A204.1 (cell line): ENCODE measurements at regions not wholly inside any gene's neighbourhood (a gene's known extent, or its start where the extent isn't known, plus 50 kb on each side); places are given as distances from the start of the nearest gene placed in this dataset.
A peak's percentile ranks its signal among the peaks of the same experiment; 100 is the strongest.
"Not testable (repeated sequence)": the region's sequence is repeated elsewhere in the genome, so short reads cannot be mapped to it uniquely, and the experiment has no call there.

Experiments used
- FAIRE-seq: peaks from 2 replicates; lab custom pipeline; 2012; peaks lifted over from hg19 to GRCh38; lab: Jason Lieb, UNC

DNA sequence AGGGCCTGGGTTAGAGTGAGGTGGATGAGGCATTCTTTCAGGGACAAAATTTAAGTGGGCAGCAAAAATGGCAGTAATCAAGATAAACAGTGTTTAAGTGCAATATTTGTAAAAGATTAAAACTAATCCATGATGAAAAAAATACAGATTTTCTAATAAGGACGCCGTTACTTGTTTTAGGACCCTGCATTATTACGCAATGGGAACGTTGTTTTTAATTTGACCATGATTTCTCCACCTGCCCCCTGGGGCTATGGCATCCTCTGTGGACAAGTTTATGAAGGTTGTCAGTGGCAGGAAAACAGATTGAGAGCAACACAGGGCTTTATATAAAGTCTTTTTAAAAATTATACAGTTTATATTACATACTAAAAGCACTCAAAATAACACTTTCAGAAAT is 380.6 kb upstream of the PHF14 start:
- no peak for FAIRE-seq

DNA sequence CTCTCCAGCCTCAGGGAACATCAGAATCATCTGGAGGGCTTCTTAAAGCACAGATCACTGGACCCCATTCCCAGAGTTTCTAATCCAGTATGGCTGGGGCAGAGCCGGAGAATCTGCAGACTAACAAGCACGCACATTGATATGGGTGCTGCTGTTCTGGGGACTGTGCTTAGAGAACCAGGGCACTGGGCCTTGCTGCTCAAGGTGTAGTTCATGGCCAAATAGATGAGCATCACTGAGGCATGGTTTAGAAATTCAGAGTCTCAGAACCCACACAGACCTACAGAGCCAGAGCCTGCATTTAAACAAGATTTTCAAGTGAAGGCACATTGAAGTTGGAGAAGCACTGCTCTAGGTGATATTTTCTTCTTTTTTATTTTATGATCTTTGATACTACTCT is 376.8 kb upstream of the PHF14 start:
- no peak for FAIRE-seq

DNA sequence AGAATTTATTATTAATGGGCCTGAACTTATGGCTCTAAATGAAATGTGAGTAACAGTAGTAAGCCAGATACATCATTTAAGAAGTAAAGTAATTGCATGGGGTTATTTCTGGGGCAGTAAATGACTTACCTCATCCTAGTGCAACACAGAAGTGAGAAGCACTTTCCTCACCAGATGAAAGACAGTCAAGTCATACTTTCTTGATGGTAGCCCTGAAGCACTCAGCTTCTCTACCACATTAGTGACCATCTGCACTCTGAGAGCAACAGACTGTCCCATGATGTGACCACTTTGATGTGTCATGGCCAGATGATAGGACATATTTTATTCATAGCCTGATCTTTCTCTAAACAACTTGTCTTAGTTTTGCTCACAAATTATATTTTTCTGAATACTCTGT is 369.5 kb upstream of the PHF14 start:
- no peak for FAIRE-seq

DNA sequence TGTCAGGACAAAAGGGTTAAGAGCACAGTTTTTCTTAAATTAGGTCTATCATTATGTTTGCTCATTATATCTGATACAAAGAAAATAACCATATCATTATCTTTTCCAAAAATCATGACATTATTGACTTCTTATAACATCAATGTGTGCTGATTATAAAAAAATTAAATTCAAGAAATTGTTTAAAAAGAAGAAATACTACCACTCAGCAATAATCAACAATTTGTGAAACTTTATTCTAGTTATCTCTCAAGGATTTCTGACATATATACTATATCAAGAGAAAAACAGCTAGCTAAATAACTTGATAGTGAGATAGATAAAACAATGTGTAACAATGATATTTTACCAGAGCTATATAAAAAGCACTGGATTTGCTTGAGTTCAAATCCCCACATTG is 360.7 kb upstream of the PHF14 start:
- peak; percentile 9 for FAIRE-seq

DNA sequence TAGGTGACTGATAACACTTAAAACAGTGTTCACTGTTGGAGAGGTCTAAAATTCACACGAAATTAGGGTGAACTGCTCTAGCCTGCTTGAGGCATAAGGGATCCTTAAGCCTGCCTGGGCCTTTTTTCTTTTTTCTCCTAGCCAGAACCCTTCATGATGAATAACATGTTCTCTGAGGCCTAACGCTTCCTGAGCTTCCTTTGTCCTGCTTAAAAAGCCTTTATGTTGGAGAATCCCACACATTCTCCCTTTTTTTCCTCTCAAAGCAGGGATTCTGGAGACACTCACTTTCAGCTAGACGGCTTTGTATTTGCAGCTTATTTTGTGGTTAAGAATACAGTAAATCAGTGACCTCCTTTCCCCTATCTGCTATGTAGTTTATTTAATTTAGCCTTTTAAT is 354.7 kb upstream of the PHF14 start:
- no peak for FAIRE-seq

DNA sequence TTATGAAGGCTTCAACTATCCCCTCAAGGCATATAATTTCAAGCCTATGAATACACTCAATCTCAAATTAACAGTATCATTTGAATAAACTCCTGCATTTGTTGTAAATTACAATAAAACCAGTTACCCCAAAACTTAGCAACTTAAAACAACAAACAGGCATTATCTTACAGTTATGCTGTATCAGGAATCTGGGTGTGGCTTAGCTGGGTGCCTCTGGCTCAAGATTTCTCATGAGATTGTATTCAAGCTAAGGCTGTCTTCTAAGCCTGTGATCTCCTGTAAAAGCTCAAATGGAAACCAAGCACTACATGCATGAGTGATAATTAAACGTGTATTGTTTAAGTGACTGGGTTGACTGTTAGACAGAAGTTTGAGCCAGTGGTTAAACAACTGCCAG is 341.0 kb upstream of the PHF14 start:
- no peak for FAIRE-seq

DNA sequence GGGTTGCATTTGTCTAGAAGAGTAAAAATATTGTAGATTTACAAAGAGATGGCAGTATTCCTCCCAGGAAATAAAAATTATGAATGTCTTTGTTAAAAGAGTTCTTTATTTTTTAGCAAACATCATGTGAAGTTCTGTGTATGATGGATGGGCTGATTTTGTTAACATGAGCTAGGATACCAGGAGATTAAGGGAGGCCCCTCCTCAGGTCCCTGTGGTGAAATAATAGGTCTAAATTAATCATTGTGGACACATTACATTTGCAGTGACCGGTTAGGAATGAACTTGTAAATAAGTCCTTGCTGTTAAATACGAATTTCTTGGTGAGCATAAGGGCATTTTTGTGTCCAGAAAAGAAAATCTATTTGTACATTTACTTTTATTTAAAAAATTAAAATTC is 339.4 kb upstream of the PHF14 start:
- FAIRE-seq = no peak

DNA sequence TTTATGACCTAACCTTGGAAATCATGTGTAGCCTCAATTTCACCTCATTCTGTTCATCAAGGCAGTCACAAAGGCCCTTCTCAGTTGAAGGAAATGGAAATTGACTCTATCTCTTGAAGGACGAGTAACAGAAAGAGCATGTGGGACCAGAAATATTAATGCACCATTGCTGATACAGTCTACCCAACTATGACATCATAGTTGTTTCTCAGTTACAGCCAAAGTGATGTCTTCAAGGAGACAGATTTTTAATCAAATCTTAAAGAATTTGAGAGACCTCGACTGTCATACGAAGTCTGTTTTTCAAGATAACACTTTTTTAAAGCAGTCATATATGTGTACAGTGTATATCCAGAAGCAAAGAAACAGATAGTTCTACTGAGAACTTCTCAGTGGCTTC is 335.7 kb upstream of the PHF14 start:
- no peak for FAIRE-seq

DNA sequence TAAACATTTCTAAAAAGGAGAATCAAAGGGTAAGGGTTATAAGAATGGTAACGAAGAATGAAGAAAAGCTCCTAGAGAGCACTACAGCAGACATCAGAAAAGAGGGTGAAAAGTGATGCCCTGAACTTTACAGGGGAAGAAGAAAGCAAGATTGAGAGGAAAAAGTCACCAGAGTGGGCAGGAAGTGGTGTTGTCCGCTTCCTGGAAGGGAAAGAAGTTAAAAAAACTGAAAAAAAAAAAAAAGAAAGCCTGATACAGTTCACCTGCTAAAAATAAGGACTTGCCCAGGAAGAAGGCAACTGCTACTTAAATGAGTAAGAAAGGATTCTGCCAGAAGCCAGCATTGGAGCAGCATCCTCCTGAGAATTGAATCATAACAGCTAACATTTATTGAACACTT is 330.1 kb upstream of the PHF14 start:
- FAIRE-seq = no peak

DNA sequence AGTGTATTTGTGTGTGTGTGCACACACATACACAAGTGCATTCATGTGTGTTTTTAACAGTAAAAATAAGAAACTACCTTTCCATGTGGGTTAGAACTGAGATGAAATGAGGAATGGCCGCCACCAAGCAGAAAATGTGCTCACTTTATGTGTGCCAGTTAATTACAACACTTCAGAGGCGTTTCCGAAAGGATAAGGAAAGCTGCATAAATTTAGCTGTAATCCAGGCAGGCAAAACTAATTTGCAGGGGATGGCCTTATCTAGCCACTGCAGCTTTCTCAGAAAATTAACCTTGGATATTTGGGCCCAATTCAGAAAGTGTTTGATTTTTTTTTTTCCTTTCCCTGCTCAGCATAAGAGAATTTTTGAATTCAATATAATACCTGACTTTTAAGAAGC is 328.8 kb upstream of the PHF14 start:
- no peak for FAIRE-seq

DNA sequence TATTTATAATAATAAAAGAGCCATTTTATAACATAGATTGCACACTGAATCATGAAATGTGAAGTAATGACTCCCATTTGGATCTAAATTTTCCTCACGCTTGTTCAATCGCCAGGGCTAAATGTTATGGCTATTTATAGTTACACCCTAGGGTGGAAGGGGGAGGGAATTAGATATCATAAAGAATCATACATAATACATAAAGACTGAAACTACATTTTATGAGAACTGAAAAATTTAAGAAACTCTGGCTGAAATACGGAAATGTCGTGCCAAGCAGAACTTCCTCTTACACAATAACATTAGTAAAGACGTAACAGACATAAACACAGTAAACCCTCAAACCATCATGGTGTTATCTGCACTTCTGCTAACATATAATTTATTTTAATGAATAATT is 327.5 kb upstream of the PHF14 start:
- no peak for FAIRE-seq

DNA sequence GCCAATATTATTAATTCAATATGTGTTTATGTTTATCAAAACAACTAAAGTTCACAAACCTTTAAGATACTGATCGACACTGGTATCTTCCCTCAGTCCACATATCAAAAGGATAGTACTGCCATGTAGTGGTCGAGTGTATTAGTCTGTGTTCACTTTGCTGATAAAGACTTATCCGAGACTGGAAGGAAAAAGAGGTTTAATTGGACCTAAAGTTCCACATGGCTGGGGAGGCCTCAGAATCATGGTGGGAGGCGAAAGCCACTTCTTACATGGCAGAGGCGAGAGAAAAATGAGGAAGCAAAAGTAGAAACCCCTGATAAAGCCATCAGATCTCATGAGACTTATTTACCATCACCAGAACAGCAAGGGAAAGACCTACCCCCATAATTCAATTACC is 325.4 kb upstream of the PHF14 start:
- no peak for FAIRE-seq

DNA sequence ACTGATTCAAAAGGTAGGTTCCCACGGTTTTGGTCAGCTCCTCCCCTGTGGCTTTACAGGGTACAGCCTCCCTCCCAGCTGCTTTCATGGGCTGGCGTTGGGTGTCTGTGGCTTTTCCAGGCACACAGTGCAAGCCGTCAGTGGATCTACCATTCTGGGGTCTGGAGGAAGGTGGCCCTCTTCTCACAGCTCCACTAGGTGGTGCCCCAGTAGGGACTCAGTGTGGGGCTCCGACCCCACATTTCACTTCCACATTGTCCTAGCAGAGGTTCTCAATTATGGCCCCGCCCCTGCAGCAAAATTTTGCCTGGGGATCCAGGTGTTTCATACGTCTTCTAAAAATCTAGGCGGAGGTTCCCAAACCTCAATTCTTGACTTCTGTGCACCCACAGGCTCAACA is 324.6 kb upstream of the PHF14 start:
- FAIRE-seq = not testable (repeated sequence)

DNA sequence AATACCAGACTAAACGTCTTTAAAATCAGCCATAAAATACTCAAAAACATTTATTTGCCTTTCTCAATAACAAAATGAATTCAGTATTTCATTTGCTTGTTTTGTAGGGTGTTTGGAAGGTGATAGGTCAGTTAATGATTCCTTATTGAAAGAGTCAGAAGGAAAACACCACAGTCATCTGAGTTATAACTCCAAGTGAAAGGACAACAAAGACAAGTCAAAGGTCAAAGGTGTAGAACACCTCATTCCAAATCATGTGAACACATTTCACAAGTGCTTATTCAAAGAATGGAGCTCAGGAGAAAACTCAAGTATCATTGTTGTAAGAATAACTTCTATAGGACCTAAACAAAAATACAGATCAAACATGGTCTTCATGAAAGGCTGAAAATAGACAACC is 318.6 kb upstream of the PHF14 start:
- FAIRE-seq = no peak

DNA sequence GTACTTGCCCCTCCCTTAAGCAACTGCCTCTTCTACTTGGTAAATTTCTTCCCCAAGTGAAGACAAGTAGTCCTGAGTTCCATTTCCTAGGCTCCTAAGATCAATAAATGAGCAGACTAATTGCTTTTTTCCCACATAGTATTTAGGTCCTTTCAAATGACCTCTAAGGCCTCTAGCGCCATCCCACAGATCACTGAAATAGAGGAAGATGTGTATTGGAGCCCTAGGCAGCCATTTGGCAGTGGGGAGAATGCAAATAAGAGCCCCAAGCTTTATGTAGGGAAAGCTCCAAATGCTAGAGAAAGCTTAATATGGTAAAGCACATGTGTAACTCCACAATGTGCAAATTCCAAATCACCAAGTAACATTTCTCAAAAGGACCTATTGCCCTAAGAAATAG is 316.5 kb upstream of the PHF14 start:
- FAIRE-seq = no peak

DNA sequence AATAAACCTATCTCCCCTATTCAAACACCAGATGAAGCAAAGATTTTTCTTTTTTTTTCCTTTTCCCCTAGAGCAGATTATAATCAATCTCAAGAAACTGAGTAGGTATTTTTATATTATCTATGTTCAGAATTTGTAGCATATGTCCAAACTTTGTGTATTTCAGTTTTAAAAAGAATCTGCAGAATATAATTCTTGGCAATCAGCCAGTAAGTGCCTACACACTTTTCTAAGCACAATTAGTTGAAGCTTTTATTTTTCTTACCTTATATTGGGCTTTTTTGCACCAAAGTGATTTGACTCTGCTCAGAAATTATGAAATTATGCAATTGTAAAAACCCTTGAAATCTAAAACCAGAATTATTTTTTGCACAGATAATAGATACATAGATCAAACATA is 315.8 kb upstream of the PHF14 start:
- no peak for FAIRE-seq

DNA sequence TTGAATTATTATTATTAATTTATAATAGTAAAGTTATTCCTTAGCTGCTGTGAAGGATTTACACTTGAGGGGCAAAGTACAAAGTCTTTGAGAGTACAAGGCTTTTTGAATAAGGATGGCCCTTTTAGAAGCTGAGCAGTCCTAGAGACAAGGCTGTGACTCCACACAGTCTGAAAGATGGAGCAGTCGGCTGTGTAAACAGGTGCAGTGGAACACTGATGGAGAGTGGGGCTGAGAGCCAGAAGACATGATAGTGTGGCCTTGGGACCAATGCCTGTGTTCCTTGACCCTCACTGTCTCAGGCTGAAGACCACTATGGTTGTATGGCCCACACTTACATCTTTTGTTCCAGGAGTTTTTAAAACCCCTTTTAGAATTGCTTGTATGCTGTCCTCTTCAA is 311.2 kb upstream of the PHF14 start:
- no peak for FAIRE-seq

DNA sequence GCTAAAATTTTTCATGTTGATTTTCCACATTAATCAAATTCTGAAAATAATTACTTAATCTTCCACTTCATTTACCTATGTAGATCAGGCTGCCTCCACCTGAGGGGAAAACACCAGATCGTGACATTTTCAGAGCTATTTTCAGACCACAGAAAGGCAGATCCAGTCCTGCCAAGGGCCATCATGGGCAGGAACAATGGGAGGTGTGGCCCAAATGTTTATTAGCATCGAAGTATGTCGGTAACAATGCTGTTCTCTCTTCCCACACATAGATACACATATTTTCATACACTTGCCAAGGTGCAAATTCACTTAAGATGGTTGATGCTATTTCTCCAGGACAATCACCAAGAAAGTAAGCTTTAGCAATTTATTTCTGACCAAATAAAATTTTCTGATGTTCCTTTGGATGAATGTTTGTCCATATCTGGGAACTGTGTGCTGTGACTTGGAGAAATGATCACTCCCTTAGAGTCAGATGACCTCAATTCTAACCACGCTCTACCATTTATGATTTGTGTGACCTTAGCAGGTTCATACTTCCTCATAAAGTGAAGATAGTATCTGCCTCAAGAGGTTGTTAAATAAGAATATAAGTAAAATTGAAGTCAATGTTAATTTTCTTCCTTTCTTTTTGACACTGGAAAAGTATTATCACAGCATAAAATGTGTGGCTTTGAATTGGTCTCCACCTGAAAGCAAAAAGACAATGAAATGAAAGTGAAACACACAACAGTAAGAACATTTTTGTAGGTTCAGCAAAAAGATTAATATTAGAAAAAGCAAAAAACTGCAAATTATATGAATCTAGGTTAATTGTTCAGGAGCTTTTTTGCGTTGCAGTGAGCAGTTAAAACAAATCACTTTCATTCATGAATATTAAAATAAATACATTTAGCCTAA is 310.4 kb upstream of the PHF14 start:
- FAIRE-seq = no peak

DNA sequence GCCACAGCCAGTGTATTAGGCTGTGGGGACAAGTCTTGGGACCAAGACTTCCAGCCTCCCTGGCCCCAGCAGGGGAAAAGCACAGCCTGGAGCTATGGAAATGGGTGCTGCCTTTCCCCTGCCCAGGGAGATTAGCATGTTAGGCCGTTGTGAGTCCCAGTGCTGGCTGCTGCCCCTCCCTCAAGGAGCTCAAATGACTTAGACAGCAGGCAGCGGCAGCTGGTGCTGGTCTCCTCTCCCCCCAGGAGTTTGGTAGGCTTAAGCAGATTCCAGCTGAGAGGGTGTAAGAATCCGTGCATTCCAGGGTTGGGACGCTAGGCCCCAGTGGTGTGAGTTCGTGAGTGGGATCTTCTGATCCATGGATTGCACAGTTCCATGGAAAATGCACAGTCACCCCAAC is 301.5 kb upstream of the PHF14 start:
- no peak for FAIRE-seq

DNA sequence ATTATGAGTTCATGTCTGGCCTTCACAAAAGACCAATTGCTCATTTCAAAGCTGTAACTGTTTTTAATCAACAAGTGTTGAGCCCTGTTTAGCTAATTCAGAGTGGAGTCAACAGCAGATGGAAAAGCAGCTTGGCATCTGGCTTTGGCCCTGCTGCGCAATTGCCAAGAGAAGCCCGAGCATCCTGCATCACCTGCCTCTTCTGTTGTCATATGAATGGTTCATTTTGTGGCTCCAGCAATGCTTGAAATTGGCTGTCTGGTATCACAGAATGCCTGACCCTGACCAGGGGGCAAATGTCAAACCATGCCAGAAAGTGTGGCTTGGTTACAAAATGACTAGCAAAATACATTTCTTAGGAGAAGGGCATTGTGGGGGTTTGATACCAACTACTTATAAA is 296.5 kb upstream of the PHF14 start:
- FAIRE-seq = no peak

DNA sequence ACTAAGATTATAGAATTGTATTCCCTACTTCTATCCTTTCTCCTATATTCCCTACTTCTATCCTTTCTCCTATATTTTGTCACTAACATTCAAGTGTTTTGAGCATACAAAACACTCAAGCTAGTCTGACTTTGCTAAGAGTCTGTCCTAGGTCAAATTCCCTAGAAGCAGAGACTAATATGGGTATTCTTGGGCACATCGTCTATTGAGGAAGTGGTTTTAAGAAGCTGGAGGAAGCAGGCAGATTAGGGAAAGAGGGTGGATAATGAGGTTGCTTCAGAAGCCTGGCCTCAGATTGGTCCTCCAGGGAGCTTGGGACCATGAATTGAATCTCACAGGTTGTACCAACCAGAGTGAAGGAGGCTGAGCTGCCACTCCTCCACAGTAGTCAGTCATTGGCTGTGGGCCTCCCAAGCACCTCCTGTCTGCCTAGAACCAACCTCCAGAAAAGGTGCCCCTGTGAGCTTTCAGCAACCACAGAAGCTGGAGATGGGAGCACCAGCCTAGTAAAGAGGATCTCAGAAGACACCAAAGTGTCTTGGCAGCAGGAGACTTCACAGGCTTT is 295.9 kb upstream of the PHF14 start:
- FAIRE-seq = no peak

DNA sequence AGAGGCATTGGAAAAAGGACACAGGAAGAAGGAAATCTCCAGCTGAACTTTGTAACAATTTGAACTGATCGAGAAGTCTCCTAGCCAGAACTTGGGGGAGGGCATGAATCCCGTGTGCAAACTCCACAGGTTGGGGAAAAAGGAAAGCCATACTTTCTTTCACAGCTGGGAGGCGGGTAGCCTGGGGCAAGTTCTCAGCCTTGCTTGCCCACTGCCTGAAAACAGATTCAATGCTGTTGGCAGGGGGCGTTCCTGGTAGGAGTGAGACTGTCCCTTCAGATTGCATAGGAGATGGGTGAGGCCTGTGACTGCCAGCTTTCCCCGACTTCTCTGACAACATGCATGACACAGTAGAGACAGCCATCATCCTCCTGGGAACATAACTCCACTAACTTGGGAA is 289.1 kb upstream of the PHF14 start:
- FAIRE-seq = no peak

DNA sequence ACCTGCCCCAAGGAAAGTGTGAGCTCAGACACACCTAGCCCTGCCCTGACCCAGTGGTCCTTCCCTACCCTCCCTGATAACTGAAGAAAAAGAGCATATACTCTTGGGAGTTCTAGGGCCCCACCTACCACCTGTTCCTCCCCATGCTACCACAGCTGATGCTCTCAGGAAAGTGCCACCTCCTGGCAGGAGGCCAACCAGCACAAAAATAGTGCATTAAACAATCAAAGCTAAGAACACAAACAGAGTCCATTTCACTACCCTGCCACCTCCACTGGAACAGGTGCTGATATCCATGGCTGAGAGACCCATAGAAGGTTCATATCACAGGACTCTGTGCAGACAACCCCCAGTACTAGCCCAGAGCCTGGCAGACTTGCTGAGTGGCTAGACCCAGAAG is 288.6 kb upstream of the PHF14 start:
- no peak for FAIRE-seq

DNA sequence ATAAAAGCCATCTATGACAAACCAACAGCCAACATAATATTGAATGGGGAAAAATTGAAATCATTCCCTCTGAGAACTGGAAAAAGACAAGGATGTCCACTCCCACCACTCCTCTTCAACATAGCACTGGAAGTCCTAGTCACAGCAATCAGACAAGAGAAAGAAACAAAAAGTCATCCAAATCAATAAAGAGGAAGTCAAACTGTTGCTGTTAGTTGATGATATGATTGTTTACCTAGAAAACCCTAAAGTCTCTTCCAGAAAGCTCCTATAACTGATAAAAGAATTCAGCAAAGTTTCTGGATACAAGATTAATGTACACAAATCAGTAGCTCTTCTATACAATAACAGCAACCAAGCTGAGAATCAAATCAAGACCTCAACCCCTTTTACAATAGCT is 285.1 kb upstream of the PHF14 start:
- no peak for FAIRE-seq
